Keratinocyte (primary cell): ENCODE measurements at regions not wholly inside any gene's neighbourhood (a gene's known extent, or its start where the extent isn't known, plus 50 kb on each side); places are given as distances from the start of the nearest gene placed in this dataset.

Source experiments
- DNase-seq: peaks from one replicate; pipeline ENCODE4 v3.0.0-alpha.2; 2011; ENCODE audit warnings: low read depth, missing footprints, low spot score
- FAIRE-seq: peaks from 2 replicates; lab custom pipeline; 2011; peaks lifted over from hg19 to GRCh38; lab: Jason Lieb, UNC
- H2AFZ ChIP-seq: 2 replicates; pipeline ENCODE4 v1.6.0; 2012; ENCODE audit warnings: low read length, control low read depth, inconsistent platforms; ENCODE audit not compliant: control insufficient read depth
- H3K27ac ChIP-seq: 2 replicates; pipeline ENCODE4 v1.5.1; 2011; ENCODE audit warnings: low read length; ENCODE audit not compliant: control insufficient read depth, insufficient read depth
- H3K27me3 ChIP-seq: 3 replicates; pipeline ENCODE4 v1.6.0; 2011; ENCODE audit warnings: low read length; ENCODE audit not compliant: control insufficient read depth, insufficient read depth; ENCODE audit errors: extremely low read depth
- H3K36me3 ChIP-seq, 2 experiments: 2 replicates in 1 of 2; 3 replicates in 1 of 2; pipeline ENCODE4 v1.5.1; 2011; ENCODE audit warnings: low read length in 2 of 2, mild to moderate bottlenecking in 1 of 2; ENCODE audit not compliant: control insufficient read depth in 2 of 2, insufficient read depth in 2 of 2; ENCODE audit errors: extremely low read depth in 1 of 2
- H3K4me1 ChIP-seq: 3 replicates; pipeline ENCODE4 v1.5.1; 2011; ENCODE audit warnings: low read length; ENCODE audit not compliant: control insufficient read depth, insufficient read depth; ENCODE audit errors: extremely low read depth
- H3K4me2 ChIP-seq: 3 replicates; pipeline ENCODE4 v1.6.0; 2011; ENCODE audit warnings: low read depth, low read length; ENCODE audit not compliant: control insufficient read depth, insufficient read depth; ENCODE audit errors: extremely low read depth
- H3K4me3 ChIP-seq, 3 experiments: fragments of 200-600 bp in 1 of 3; sonication (generic) in 1 of 3; 2 replicates in 2 of 3; 3 replicates in 1 of 3; pipeline ENCODE4 v1.5.1; 2011 to 2016; ENCODE audit warnings: low read length in 3 of 3, mild to moderate bottlenecking in 3 of 3, control low read depth in 2 of 3, inconsistent platforms in 1 of 3, low read depth in 1 of 3, mixed read lengths in 1 of 3, mixed run types in 1 of 3, moderate library complexity in 1 of 3; ENCODE audit not compliant: control insufficient read depth in 2 of 3, insufficient read depth in 2 of 3; ENCODE audit errors: extremely low read depth in 1 of 3
- H3K79me2 ChIP-seq: 2 replicates; pipeline ENCODE4 v1.6.0; 2012; ENCODE audit warnings: low read length; ENCODE audit not compliant: control insufficient read depth, insufficient read depth
- H3K9ac ChIP-seq: 3 replicates; pipeline ENCODE4 v1.6.0; 2011; ENCODE audit warnings: low read length; ENCODE audit not compliant: control insufficient read depth, insufficient read depth; ENCODE audit errors: extremely low read depth
- H3K9me1 ChIP-seq: 3 replicates; pipeline ENCODE4 v1.6.0; 2011; ENCODE audit warnings: low read length; ENCODE audit not compliant: control insufficient read depth, insufficient read depth; ENCODE audit errors: extremely low read depth
- H3K9me3 ChIP-seq: 2 replicates; pipeline ENCODE4 v1.5.1; 2012; ENCODE audit warnings: low read depth, low read length; ENCODE audit not compliant: control insufficient read depth
- H4K20me1 ChIP-seq: 3 replicates; pipeline ENCODE4 v1.6.0; 2011; ENCODE audit warnings: low read length; ENCODE audit not compliant: control insufficient read depth, insufficient read depth; ENCODE audit errors: extremely low read depth
- EZH2 ChIP-seq: IDR thresholded peaks from one replicate; pipeline ENCODE4 v1.6.1; 2012; ENCODE audit warnings: inconsistent platforms, mild to moderate bottlenecking, low read length, moderate library complexity
- dilution Hi-C: fragments of 300-500 bp; cut with MboI; formaldehyde crosslinking; loops from one replicate; pipeline ENCODE4 v1.7.0; 2020; ENCODE audit warnings: low sequenced_read_pairs; ENCODE audit not compliant: extremely low pct_ligation_motif_present
- TF ChIP-seq, protein P1 (sequence below), 3 experiments: IDR thresholded peaks in 1 of 3; conservative IDR thresholded peaks in 1 of 3; optimal IDR thresholded peaks in 1 of 3; 2 replicates in 2 of 3; 3 replicates in 1 of 3; pipeline versions ENCODE3 to v1.5.1; 2011; ENCODE audit warnings: low read length in 3 of 3, mild to moderate bottlenecking in 3 of 3, moderate library complexity in 2 of 3, control low read depth in 1 of 3, inconsistent platforms in 1 of 3; ENCODE audit not compliant: insufficient read depth in 2 of 3; ENCODE audit errors: extremely low read depth in 1 of 3

DNA sequence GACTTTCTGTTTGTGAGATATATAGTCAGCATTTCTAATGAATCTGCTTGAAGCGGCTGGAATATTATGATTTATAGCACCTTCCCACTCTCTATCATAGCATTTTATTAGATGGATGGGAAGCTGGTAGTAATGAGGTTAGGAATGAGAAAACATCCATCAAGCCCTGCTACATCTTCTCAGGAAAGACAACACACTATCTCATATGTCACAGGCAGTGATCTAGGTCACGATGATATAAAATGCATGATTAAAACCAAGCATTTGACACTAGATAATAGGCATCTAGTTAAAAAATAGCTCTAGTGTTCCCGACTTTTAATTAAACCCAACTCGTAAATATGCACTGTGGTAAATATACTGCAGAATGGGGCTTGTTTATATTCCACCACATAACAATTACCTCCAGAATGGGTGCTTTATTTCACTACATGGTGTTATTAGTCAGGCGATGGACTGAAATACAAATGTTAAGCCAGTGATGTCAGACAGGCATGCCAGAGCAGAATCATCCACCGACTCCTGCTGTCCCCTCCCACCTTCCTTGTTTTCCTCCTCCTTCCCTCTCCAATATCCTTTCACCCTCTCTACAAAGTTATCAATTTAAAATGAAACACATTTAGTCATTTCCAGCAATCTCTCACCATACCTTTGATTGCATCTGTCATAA is 286.8 kb downstream of the SPATA31D1 start:
- Histone ChIP-seq H3K4me2 (no peak overlapping the region), H3K79me2 (no peaks in the 10 kb centered on the region), H3K27me3 (no peaks in the 10 kb centered on the region), H3K36me3 (no peaks in the 10 kb centered on the region), H3K4me3 (no peak overlapping the region), H4K20me1 (no peaks in the 10 kb centered on the region), H3K9ac (no peak overlapping the region), H3K27ac (no peak overlapping the region), H2AFZ (no peak overlapping the region), H3K4me1 (no peaks in the 10 kb centered on the region), H3K9me1 (no peaks in the 10 kb centered on the region), H3K9me3 (no peaks in the 10 kb centered on the region)
- TF ChIP-seq EZH2 = no peak
- TF ChIP-seq, protein P1, sequence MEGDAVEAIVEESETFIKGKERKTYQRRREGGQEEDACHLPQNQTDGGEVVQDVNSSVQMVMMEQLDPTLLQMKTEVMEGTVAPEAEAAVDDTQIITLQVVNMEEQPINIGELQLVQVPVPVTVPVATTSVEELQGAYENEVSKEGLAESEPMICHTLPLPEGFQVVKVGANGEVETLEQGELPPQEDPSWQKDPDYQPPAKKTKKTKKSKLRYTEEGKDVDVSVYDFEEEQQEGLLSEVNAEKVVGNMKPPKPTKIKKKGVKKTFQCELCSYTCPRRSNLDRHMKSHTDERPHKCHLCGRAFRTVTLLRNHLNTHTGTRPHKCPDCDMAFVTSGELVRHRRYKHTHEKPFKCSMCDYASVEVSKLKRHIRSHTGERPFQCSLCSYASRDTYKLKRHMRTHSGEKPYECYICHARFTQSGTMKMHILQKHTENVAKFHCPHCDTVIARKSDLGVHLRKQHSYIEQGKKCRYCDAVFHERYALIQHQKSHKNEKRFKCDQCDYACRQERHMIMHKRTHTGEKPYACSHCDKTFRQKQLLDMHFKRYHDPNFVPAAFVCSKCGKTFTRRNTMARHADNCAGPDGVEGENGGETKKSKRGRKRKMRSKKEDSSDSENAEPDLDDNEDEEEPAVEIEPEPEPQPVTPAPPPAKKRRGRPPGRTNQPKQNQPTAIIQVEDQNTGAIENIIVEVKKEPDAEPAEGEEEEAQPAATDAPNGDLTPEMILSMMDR (optimal IDR thresholded peaks at IDR 0.05 in 1 of 3, IDR thresholded peaks at IDR 0.05 in 1 of 3, conservative IDR thresholded peaks at IDR 0.05 in 1 of 3; ENCODE audit: extremely low read depth in 1 of 3, insufficient read depth in 2 of 3, low read length in 3 of 3) = no peak
- dilution Hi-C loops = no loop called here
- FAIRE-seq (no peak), DNase-seq (no peak)

GRCh38 chr9:82281066-82281465 is 292.5 kb downstream of the SPATA31D1 start:
- TF ChIP-seq EZH2 = no peak
- TF ChIP-seq, protein P1 (optimal IDR thresholded peaks at IDR 0.05 in 1 of 3, IDR thresholded peaks at IDR 0.05 in 1 of 3, conservative IDR thresholded peaks at IDR 0.05 in 1 of 3; ENCODE audit: extremely low read depth in 1 of 3, insufficient read depth in 2 of 3, low read length in 3 of 3) = no peak
- FAIRE-seq = no peak
- no peak overlapping the region for H3K9ac ChIP-seq
- H3K9me3 ChIP-seq = no peaks in the 10 kb centered on the region
- H3K79me2 ChIP-seq = no peaks in the 10 kb centered on the region
- no peak overlapping the region for H3K27ac ChIP-seq
- no peaks in the 10 kb centered on the region for H3K36me3 ChIP-seq
- H4K20me1 ChIP-seq = no peaks in the 10 kb centered on the region
- H3K4me2 ChIP-seq = no peak overlapping the region
- dilution Hi-C loops = no loop called here
- no peaks in the 10 kb centered on the region for H3K4me1 ChIP-seq
- H3K27me3 ChIP-seq = no peaks in the 10 kb centered on the region
- H3K9me1 ChIP-seq = no peaks in the 10 kb centered on the region
- no peak for DNase-seq
- H3K4me3 ChIP-seq = no peak overlapping the region
- no peak overlapping the region for H2AFZ ChIP-seq
